HCT116 (cell line): ENCODE measurements at regions not wholly inside any gene's neighbourhood (a gene's known extent, or its start where the extent isn't known, plus 50 kb on each side); places are given as distances from the start of the nearest gene placed in this dataset.

Source experiments
- CEBPB ChIP-seq: IDR thresholded peaks from 2 replicates; pipeline ENCODE4 v1.6.1; 2012; ENCODE audit warnings: low read depth
- EZH2 ChIP-seq: fragments of 200-600 bp; sonication (generic); IDR thresholded peaks from 2 replicates; pipeline ENCODE4 v1.6.1; 2017; ENCODE audit warnings: antibody characterized with exemption, mixed run types
- EZH2phosphoT487 ChIP-seq: fragments of 200-600 bp; IDR thresholded peaks from 2 replicates; pipeline ENCODE4 v1.6.1; 2018; ENCODE audit warnings: antibody characterized with exemption, borderline replicate concordance
- POLR2A ChIP-seq: IDR thresholded peaks from 2 replicates; pipeline ENCODE4 v1.7.0; 2011; ENCODE audit warnings: borderline replicate concordance; ENCODE audit not compliant: insufficient read depth, insufficient read length; ENCODE audit errors: extremely low read depth
- POLR2AphosphoS5 ChIP-seq: IDR thresholded peaks from 2 replicates; pipeline ENCODE4 v1.6.1; 2011; ENCODE audit warnings: mild to moderate bottlenecking, low read depth, low read length, moderate library complexity
- RAD21 ChIP-seq: IDR thresholded peaks from 2 replicates; pipeline ENCODE4 v1.6.1; 2012; ENCODE audit warnings: low read depth, mild to moderate bottlenecking
- SP1 ChIP-seq: IDR thresholded peaks from 2 replicates; pipeline ENCODE4 v1.6.1; 2012; ENCODE audit warnings: low read depth
- SRF ChIP-seq: IDR thresholded peaks from 2 replicates; pipeline ENCODE4 v1.6.1; 2012; ENCODE audit warnings: low read depth
- YY1 ChIP-seq: IDR thresholded peaks from 2 replicates; pipeline ENCODE4 v1.6.1; 2011; ENCODE audit warnings: low read length, low read depth, moderate library complexity, mild to moderate bottlenecking; ENCODE audit not compliant: insufficient replicate concordance; ENCODE audit errors: extremely low read depth
- TF ChIP-seq, protein P1 (sequence below), 3 experiments: fragments of 200-600 bp in 1 of 3; sonication (generic) in 1 of 3; IDR thresholded peaks in 2 of 3; conservative IDR thresholded peaks in 1 of 3; 2 replicates each; pipeline ENCODE4 v1.5.1; 2012 to 2017; ENCODE audit warnings: low read depth in 2 of 3, low read length in 2 of 3, antibody characterized with exemption in 1 of 3, borderline replicate concordance in 1 of 3, control low read depth in 1 of 3, mild to moderate bottlenecking in 1 of 3, mixed read lengths in 1 of 3, mixed run types in 1 of 3, moderate library complexity in 1 of 3; ENCODE audit not compliant: insufficient read depth in 1 of 3
- TF ChIP-seq, protein P2 (sequence below): IDR thresholded peaks from 2 replicates; pipeline ENCODE4 v1.6.1; 2012

DNA sequence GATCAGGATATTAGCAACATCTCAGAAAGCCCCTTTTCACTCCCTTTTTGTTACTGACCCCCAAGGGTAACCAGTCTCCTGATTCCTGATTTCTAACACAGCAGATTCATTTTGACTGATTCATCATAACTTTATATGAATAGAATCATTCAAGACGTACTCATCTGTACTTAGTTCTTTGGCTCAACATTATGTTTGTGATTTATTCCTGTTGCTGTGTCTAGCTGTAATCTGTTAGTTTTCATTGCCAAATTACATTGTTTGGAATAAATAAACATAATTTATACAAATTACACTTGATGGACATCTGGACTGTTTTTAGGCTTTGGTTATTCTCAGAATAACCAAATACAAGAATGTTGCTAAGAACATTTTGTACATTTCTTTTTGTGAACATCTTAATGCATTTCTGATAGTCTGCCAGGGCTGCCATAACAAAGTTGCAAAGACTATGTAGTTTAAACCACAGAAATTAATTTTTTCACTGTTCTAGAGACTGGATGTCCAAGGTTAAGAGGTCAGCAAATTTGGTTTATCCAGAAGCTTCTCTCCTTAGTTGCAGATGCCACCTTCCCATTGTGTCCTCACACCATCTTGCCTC lies 62.8 kb upstream of the EDNRB start:
- TF ChIP-seq EZH2phosphoT487 = no peak
- TF ChIP-seq YY1 = no peak
- TF ChIP-seq SRF = no peak
- TF ChIP-seq RAD21 = no peak
- no peak for TF ChIP-seq CEBPB
- TF ChIP-seq EZH2 = no peak
- no peak for TF ChIP-seq POLR2AphosphoS5
- TF ChIP-seq, protein P1, sequence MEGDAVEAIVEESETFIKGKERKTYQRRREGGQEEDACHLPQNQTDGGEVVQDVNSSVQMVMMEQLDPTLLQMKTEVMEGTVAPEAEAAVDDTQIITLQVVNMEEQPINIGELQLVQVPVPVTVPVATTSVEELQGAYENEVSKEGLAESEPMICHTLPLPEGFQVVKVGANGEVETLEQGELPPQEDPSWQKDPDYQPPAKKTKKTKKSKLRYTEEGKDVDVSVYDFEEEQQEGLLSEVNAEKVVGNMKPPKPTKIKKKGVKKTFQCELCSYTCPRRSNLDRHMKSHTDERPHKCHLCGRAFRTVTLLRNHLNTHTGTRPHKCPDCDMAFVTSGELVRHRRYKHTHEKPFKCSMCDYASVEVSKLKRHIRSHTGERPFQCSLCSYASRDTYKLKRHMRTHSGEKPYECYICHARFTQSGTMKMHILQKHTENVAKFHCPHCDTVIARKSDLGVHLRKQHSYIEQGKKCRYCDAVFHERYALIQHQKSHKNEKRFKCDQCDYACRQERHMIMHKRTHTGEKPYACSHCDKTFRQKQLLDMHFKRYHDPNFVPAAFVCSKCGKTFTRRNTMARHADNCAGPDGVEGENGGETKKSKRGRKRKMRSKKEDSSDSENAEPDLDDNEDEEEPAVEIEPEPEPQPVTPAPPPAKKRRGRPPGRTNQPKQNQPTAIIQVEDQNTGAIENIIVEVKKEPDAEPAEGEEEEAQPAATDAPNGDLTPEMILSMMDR (IDR thresholded peaks at IDR 0.05 in 2 of 3, conservative IDR thresholded peaks at IDR 0.05 in 1 of 3; ENCODE audit: borderline replicate concordance in 1 of 3, insufficient read depth in 1 of 3, low read depth in 2 of 3, low read length in 2 of 3) = no peak
- TF ChIP-seq POLR2A = no peak
- no peak for TF ChIP-seq SP1
- TF ChIP-seq, protein P2, sequence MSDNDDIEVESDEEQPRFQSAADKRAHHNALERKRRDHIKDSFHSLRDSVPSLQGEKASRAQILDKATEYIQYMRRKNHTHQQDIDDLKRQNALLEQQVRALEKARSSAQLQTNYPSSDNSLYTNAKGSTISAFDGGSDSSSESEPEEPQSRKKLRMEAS = no peak
